ENCODE measurements at regions not wholly inside any gene's neighbourhood (a gene's known extent, or its start where the extent isn't known, plus 50 kb on each side); places are given as distances from the start of the nearest gene placed in this dataset.

GRCh38 chr1:55272994-55273393 lies 57.8 kb upstream of the USP24 start:
- intact Hi-C loops (cut with micrococcal nuclease; ENCODE audit: unreplicated experiment): loop anchor here (10.0 kb wide), 1 partner anchor 198 kb away; no protein-coding TSS in a partner anchor
- WGBS (ENCODE audit: low lambda C conversion rate): 25% methylated on average over 1 of the region's 4 CpGs
- POLR2A ChIA-PET: no interaction called here

More at GRCh38 chr1:55272994-55273393, 57.8 kb upstream of the USP24 start:
- Histone ChIP-seq H3K9ac (ENCODE audit: insufficient read depth, low read depth, low read length) (no peak overlapping the region), H2AFZ (ENCODE audit: low read length) (no peak overlapping the region), H3K27ac (ENCODE audit: extremely low read length, insufficient read depth, low read length) (no peak overlapping the region), H3K9me3 (ENCODE audit: low read length) (no peaks in the 10 kb centered on the region), H3K4me1 (ENCODE audit: insufficient read depth, low read length) (peaks cover 17% of the 10 kb centered on the region), H3K36me3 (replicated peaks in 1 of 2; ENCODE audit: control insufficient read depth in 1 of 2, insufficient read depth in 2 of 2, low read length in 2 of 2) (no peaks in the 10 kb centered on the region), H4K20me1 (ENCODE audit: insufficient read depth, low read length) (no peaks in the 10 kb centered on the region), H3K4me3 (replicated peaks in 1 of 3; ENCODE audit: insufficient read depth in 1 of 3, low read depth in 2 of 3, low read length in 3 of 3) (no peak overlapping the region), H3K79me2 (ENCODE audit: insufficient read depth, low read length) (no peaks in the 10 kb centered on the region), H3K27me3 (ENCODE audit: control insufficient read depth in 1 of 2, insufficient read depth in 2 of 2, low read length in 2 of 2) (no peaks in the 10 kb centered on the region), H3K4me2 (ENCODE audit: low read depth, low read length) (no peak overlapping the region)
- ATAC-seq (peak; percentile 31; the same call in 2 of the 3 replicates), FAIRE-seq (no peak), DNase-seq (ENCODE audit: low spot score) (no peak)
- in situ Hi-C loops (cut with HindIII; ENCODE audit: extremely low pct_ligation_motif_present, low pct_unique_long_range_greater_than_20kb): no loop called here
- CTCF ChIA-PET (ENCODE audit: low intra/inter-chr PET ratio, low total read pairs): no interaction called here
- no peak for TF ChIP-seq PBX3 (CRISPR knock-in tag; IDR thresholded peaks at IDR 0.05; ENCODE audit: borderline replicate concordance)
- peak; percentile 48 for TF ChIP-seq CTCF (CRISPR knock-in tag; IDR thresholded peaks at IDR 0.05)
- TF ChIP-seq ZNF17 (CRISPR knock-in tag; IDR thresholded peaks at IDR 0.05): no peak
- TF ChIP-seq ZNF12 (CRISPR knock-in tag; IDR thresholded peaks at IDR 0.05): peak; percentile 70; the same call in 1 of the 2 replicates
- peak; percentile 46 for TF ChIP-seq STAG1 (CRISPR knock-in tag; IDR thresholded peaks at IDR 0.05)
- no TSS peak for BruUV-seq (replicated peaks)

Small RNAs in the stretch of these regions (small RNA-seq; reads per million reads assigned to genes)
- gene RF00019 (ENCODE audit: insufficient read depth in 2 of 3, insufficient read length in 3 of 3, low read depth in 2 of 3, low replicate concordance in 1 of 3) (0 reads per million in 3 experiments), gene RNU6-830P (ENCODE audit: insufficient read depth in 2 of 3, insufficient read length in 3 of 3, low read depth in 2 of 3, low replicate concordance in 1 of 3) (0 reads per million in 3 experiments)
